ENCODE measurements at regions not wholly inside any gene's neighbourhood (a gene's known extent, or its start where the extent isn't known, plus 50 kb on each side); places are given as distances from the start of the nearest gene placed in this dataset.

DNA sequence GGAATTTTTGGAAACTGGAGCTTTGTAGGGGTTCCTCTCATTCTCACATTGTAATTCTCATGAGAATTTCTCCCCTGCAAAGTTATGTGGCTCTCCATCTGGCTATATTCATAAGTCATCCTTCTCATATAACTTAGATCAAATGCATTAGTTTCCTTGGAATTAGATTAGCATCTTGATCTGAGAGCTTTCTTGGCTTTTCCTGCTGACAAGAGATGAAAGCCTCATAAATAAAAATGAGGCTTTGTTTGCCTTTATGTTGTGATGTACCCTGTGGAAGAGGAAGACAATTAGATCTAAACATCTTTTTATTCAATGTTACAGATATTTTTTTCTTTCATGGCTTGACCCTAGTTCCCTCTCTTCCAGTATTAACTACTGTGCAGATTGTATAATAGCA lies 165.4 kb upstream of the ZPLD1 start:
- no peaks in the 10 kb centered on the region for H3K9me3 Mint-ChIP-seq
- DNase-seq (ENCODE audit: low read depth, low spot score): no peak
- TF ChIP-seq, protein P1, sequence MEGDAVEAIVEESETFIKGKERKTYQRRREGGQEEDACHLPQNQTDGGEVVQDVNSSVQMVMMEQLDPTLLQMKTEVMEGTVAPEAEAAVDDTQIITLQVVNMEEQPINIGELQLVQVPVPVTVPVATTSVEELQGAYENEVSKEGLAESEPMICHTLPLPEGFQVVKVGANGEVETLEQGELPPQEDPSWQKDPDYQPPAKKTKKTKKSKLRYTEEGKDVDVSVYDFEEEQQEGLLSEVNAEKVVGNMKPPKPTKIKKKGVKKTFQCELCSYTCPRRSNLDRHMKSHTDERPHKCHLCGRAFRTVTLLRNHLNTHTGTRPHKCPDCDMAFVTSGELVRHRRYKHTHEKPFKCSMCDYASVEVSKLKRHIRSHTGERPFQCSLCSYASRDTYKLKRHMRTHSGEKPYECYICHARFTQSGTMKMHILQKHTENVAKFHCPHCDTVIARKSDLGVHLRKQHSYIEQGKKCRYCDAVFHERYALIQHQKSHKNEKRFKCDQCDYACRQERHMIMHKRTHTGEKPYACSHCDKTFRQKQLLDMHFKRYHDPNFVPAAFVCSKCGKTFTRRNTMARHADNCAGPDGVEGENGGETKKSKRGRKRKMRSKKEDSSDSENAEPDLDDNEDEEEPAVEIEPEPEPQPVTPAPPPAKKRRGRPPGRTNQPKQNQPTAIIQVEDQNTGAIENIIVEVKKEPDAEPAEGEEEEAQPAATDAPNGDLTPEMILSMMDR (conservative IDR thresholded peaks at IDR 0.05): no peak
- no peak overlapping the region for H3K4me3 Mint-ChIP-seq
- H3K27ac Mint-ChIP-seq (ENCODE audit: unreplicated experiment): no peak overlapping the region
- H3K36me3 Mint-ChIP-seq (ENCODE audit: low read depth): no peaks in the 10 kb centered on the region
- H3K4me1 Mint-ChIP-seq: peaks cover 6% of the 10 kb centered on the region
- no peaks in the 10 kb centered on the region for H3K27me3 Mint-ChIP-seq (ENCODE audit: low read depth)

DNA sequence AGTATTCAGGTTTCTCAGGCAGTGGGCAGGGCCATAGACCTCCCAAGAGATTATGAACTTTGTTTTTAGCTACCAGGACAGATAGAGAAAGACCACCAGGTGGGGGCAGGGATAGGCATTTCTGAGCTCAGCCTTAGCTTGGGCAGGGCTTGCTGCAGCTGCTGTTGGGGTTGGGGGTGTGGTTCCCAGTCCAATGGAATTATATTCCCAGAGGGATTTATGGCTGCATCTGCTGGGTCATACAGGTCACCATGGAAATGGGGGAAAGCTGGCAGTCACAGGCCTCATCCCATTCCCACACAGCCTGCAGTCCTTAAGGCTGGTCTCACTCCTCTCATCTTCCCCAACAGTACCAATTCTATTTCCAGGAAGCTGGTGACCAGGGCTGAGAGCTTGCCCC lies 144.6 kb upstream of the ZPLD1 start:
- no peaks in the 10 kb centered on the region for H3K4me1 Mint-ChIP-seq
- DNase-seq (ENCODE audit: low read depth, low spot score): no peak
- H3K4me3 Mint-ChIP-seq: no peak overlapping the region
- H3K27me3 Mint-ChIP-seq (ENCODE audit: low read depth): no peaks in the 10 kb centered on the region
- TF ChIP-seq, protein P1 (conservative IDR thresholded peaks at IDR 0.05): no peak
- H3K27ac Mint-ChIP-seq (ENCODE audit: unreplicated experiment): no peak overlapping the region
- no peaks in the 10 kb centered on the region for H3K36me3 Mint-ChIP-seq (ENCODE audit: low read depth)
- H3K9me3 Mint-ChIP-seq: peaks cover 10% of the 10 kb centered on the region

DNA sequence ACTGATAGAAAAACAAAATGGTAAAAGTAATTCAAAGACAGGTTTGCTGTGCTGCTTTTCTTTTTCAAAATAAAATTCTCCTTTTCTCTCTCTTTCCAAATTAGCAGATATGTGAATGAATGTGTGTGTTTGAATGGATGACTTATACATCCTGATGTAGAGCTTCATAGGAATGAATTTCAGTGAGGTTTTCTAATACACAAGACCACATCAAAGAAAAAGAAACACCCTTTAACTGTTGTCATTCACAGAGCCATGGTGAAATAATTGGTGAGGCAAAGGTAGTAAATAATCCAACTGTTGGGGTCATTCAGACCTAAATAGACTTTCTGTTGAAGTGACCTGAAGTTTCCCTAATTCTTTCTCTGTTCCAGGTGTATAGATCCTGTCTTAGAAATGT lies 139.1 kb upstream of the ZPLD1 start:
- no peaks in the 10 kb centered on the region for H3K36me3 Mint-ChIP-seq (ENCODE audit: low read depth)

GRCh38 chr3:102297072-102297658 lies 137.7 kb upstream of the ZPLD1 start:
- Mint-ChIP-seq H3K4me3 (no peak overlapping the region), H3K27ac (ENCODE audit: unreplicated experiment) (no peak overlapping the region), H3K4me1 (peaks cover 6% of the 10 kb centered on the region), H3K27me3 (ENCODE audit: low read depth) (no peaks in the 10 kb centered on the region), H3K9me3 (no peaks in the 10 kb centered on the region), H3K36me3 (ENCODE audit: low read depth) (no peaks in the 10 kb centered on the region)
- TF ChIP-seq, protein P1 (conservative IDR thresholded peaks at IDR 0.05): no peak
- DNase-seq (ENCODE audit: low read depth, low spot score): no peak

More for the DNA sequence above, 139.1 kb upstream of the ZPLD1 start:
- Mint-ChIP-seq H3K4me1 (no peaks in the 10 kb centered on the region), H3K4me3 (no peak overlapping the region), H3K27ac (ENCODE audit: unreplicated experiment) (no peak overlapping the region), H3K9me3 (no peaks in the 10 kb centered on the region), H3K27me3 (ENCODE audit: low read depth) (no peaks in the 10 kb centered on the region)
- TF ChIP-seq, protein P1 (conservative IDR thresholded peaks at IDR 0.05): no peak
- DNase-seq (ENCODE audit: low read depth, low spot score): no peak

DNA sequence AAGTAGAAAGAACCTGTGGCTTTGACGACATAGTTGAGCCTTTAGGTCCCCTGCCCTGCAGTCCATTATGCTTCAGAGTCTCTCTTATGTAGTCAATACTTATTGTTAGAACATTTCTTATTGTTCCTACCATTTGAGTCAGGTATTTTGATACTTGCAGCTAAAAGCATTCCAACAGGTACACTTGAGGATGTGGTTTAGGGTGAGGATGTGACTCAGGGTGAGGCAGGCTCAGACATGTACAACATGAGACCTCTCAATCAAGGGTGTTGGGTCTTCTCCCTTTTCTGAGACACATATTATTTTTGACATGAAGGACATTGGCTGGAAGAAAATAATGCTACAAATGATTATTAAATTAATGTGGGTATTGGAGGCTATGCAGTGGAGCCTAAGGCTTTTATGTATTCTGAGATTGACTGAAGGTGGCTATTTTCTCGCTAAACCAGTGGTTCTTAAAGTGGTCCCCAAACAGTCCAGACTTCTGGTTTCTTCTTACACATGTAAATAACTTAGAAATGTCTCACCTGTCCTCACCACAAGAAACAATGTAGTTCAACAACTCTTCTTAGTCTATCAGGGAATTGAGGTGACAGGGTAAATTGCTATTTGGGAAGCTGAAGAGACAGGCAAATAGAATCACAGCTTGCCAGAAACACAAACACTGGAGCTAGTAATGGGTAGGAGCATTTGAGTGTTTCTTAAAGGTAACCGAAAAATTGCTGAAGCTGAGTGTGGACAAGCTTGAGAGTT lies 135.5 kb upstream of the ZPLD1 start:
- no peak for DNase-seq (ENCODE audit: low read depth, low spot score)
- TF ChIP-seq, protein P1 (conservative IDR thresholded peaks at IDR 0.05): no peak
- Mint-ChIP-seq H3K27ac (ENCODE audit: unreplicated experiment) (no peak overlapping the region), H3K4me1 (peaks cover 6% of the 10 kb centered on the region), H3K4me3 (no peak overlapping the region), H3K27me3 (ENCODE audit: low read depth) (no peaks in the 10 kb centered on the region), H3K36me3 (ENCODE audit: low read depth) (no peaks in the 10 kb centered on the region), H3K9me3 (no peaks in the 10 kb centered on the region)

Data from neural crest cell (in vitro differentiated cells).